ENCODE measurements at regions not wholly inside any gene's neighbourhood (a gene's known extent, or its start where the extent isn't known, plus 50 kb on each side); places are given as distances from the start of the nearest gene placed in this dataset.

GRCh38 chr10:62691336-62691735 lies 113.2 kb upstream of the ADO start:
- no peaks in the 10 kb centered on the region for H3K36me3 ChIP-seq (ENCODE audit: control insufficient read depth in 2 of 3, insufficient read depth in 3 of 3, low read length in 3 of 3)
- TF ChIP-seq CTCF (IDR thresholded peaks at IDR 0.05; ENCODE audit: borderline replicate concordance, extremely low read depth, insufficient read depth), result no peak

GRCh38 chr10:62692085-62692484 lies 112.4 kb upstream of the ADO start:
- intact Hi-C loops (cut with DNase I), result no loop called here
- Histone ChIP-seq H3K36me3 (ENCODE audit: control insufficient read depth in 2 of 3, insufficient read depth in 3 of 3, low read length in 3 of 3) (no peaks in the 10 kb centered on the region), H3K9me3 (ENCODE audit: control insufficient read depth in 2 of 3, insufficient read depth in 1 of 3, low read length in 3 of 3) (peaks cover 0 to 3% (median 0%) of the 10 kb centered on the region in 3 donors), H3K27me3 (ENCODE audit: control insufficient read depth, insufficient read depth, low read length) (no peaks in the 10 kb centered on the region), H3K27ac (ENCODE audit: low read depth in 2 of 2, low read length in 2 of 2) (no peak overlapping the region), H3K4me3 (ENCODE audit: low read length in 3 of 3) (no peak overlapping the region), H3K9ac (ENCODE audit: low read length in 3 of 3) (no peak overlapping the region), H3K4me1 (ENCODE audit: control insufficient read depth in 2 of 3, insufficient read depth in 2 of 3, low read depth in 1 of 3, low read length in 3 of 3) (no peaks in the 10 kb centered on the region)
- no peak for TF ChIP-seq CTCF (IDR thresholded peaks at IDR 0.05; ENCODE audit: borderline replicate concordance, extremely low read depth, insufficient read depth)
- FAIRE-seq, result no peak
- peak in 4 of 5 donors; percentile 50 to 74 (median 66) for DNase-seq

More at GRCh38 chr10:62691336-62691735, 113.2 kb upstream of the ADO start:
- Histone ChIP-seq H3K9ac (ENCODE audit: low read length in 3 of 3) (no peak overlapping the region), H3K27me3 (ENCODE audit: control insufficient read depth, insufficient read depth, low read length) (no peaks in the 10 kb centered on the region), H3K9me3 (ENCODE audit: control insufficient read depth in 2 of 3, insufficient read depth in 1 of 3, low read length in 3 of 3) (peaks cover 0 to 3% (median 0%) of the 10 kb centered on the region in 3 donors), H3K27ac (ENCODE audit: low read depth in 2 of 2, low read length in 2 of 2) (no peak overlapping the region), H3K4me1 (ENCODE audit: control insufficient read depth in 2 of 3, insufficient read depth in 2 of 3, low read depth in 1 of 3, low read length in 3 of 3) (no peaks in the 10 kb centered on the region), H3K4me3 (ENCODE audit: low read length in 3 of 3) (no peak overlapping the region)
- DNase-seq (no peak), FAIRE-seq (no peak)
- intact Hi-C loops (cut with DNase I), result no loop called here

GRCh38 chr10:62693306-62693705 lies 111.2 kb upstream of the ADO start:
- Histone ChIP-seq H3K9ac (ENCODE audit: low read length in 3 of 3) (no peak overlapping the region), H3K27me3 (ENCODE audit: control insufficient read depth, insufficient read depth, low read length) (no peaks in the 10 kb centered on the region), H3K27ac (ENCODE audit: low read depth in 2 of 2, low read length in 2 of 2) (no peak overlapping the region), H3K9me3 (ENCODE audit: control insufficient read depth in 2 of 3, insufficient read depth in 1 of 3, low read length in 3 of 3) (peaks cover 0 to 2% (median 2%) of the 10 kb centered on the region in 3 donors), H3K36me3 (ENCODE audit: control insufficient read depth in 2 of 3, insufficient read depth in 3 of 3, low read length in 3 of 3) (no peaks in the 10 kb centered on the region), H3K4me1 (ENCODE audit: control insufficient read depth in 2 of 3, insufficient read depth in 2 of 3, low read depth in 1 of 3, low read length in 3 of 3) (no peaks in the 10 kb centered on the region), H3K4me3 (ENCODE audit: low read length in 3 of 3) (no peak overlapping the region)
- intact Hi-C loops (cut with DNase I), result no loop called here
- TF ChIP-seq CTCF (IDR thresholded peaks at IDR 0.05; ENCODE audit: borderline replicate concordance, extremely low read depth, insufficient read depth), result no peak
- DNase-seq, result no peak
- FAIRE-seq, result no peak

- intact Hi-C loops (cut with DNase I), result no loop called here
- H3K36me3 ChIP-seq (ENCODE audit: control insufficient read depth in 2 of 3, insufficient read depth in 3 of 3, low read length in 3 of 3), result no peaks in the 10 kb centered on the region
- no peak for DNase-seq
- peaks cover 0 to 12% (median 6%) of the 10 kb centered on the region in 3 donors for H3K9me3 ChIP-seq (ENCODE audit: control insufficient read depth in 2 of 3, insufficient read depth in 1 of 3, low read length in 3 of 3)
- no peak overlapping the region for H3K4me3 ChIP-seq (ENCODE audit: low read length in 3 of 3)
- no peak overlapping the region for H3K27ac ChIP-seq (ENCODE audit: low read depth in 2 of 2, low read length in 2 of 2)
- no peaks in the 10 kb centered on the region for H3K4me1 ChIP-seq (ENCODE audit: control insufficient read depth in 2 of 3, insufficient read depth in 2 of 3, low read depth in 1 of 3, low read length in 3 of 3)
- H3K27me3 ChIP-seq (ENCODE audit: control insufficient read depth, insufficient read depth, low read length), result no peaks in the 10 kb centered on the region
- no peak for FAIRE-seq
- no peak overlapping the region for H3K9ac ChIP-seq (ENCODE audit: low read length in 3 of 3)
- no peak for TF ChIP-seq CTCF (IDR thresholded peaks at IDR 0.05; ENCODE audit: borderline replicate concordance, extremely low read depth, insufficient read depth)
These were observed 109.9 kb upstream of the ADO start for GRCh38 chr10:62694537-62695126.

Data from kidney (tissue), 13 donors.